ENCODE measurements at regions not wholly inside any gene's neighbourhood (a gene's known extent, or its start where the extent isn't known, plus 50 kb on each side); places are given as distances from the start of the nearest gene placed in this dataset.

GRCh38 chr4:135545616-135546317 is 1344.2 kb upstream of the PABPC4L start:
- no peak for TF ChIP-seq CTCF (IDR thresholded peaks at IDR 0.05 in 8 of 11, conservative IDR thresholded peaks at IDR 0.05 in 3 of 11)
- TF ChIP-seq POLR2A (IDR thresholded peaks at IDR 0.05) = no peak
- no peak for TF ChIP-seq POLR2AphosphoS5 (IDR thresholded peaks at IDR 0.05)
